Right hindlimb (tissue), 1 donor: ENCODE measurements at regions not wholly inside any gene's neighbourhood (a gene's known extent, or its start where the extent isn't known, plus 50 kb on each side); places are given as distances from the start of the nearest gene placed in this dataset.

Source experiments
- DNase-seq: peaks from one replicate; pipeline ENCODE4 v3.0.0-alpha.2; 2018

DNA sequence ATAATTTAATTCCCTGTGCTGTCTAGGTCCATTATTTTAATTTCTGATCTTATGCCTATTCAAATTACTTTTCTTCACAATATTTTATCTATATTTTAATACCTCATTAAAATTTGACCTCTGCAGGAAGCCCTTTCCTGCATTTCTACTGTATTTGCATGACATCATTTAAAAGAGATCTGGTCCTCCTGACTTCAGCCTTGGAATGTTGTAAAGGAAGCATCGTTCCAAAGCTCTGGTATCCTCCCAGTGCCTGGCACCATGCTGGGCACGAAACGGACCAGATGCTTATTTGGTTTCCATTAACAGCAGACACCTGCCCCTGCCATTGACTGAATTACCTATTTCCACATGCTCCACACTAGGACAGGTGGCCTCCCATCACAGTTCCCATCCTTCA, 247.5 kb downstream of the KLF6 start:
- DNase-seq = no peak

DNA sequence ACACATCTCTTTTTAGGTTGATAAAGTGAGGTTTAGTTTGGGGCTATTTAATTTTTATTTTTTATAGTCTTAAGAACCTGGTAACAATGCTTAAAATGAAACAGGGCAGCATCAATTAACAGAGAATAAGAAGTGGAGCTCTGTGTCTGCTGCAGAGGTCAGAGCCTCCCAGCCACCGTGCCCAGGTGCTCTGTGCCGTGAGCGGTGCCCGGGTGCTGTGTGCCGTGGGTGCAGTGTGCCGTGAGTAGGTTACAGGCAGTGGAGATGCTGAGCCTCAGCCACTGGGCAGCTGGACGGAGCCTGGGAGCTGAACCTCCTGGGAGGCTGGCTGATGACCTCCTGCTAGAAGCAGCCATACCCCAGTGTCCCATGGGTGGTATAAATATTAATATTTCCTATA, 250.0 kb downstream of the KLF6 start:
- no peak for DNase-seq

DNA sequence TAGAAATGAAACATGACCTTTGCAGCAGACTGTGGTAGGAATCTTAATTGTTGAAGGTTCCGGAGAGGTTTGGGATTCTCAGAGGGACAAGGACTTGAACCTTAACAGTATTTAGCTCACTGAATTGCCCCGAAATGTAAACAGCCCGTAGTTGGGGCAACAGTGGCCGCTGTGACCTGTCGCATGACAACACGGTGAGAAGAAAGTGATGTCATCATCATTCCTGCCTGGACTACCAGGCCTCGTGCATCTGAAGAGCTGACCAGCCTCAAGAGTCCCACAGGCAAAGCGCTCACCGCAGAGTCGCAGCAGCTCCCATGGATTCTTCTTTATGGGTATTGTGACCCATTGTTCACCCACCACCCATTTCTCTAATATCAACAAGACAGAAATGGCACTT, 250.6 kb downstream of the KLF6 start:
- no peak for DNase-seq

GRCh38 chr10:3533296-3533695, 251.7 kb downstream of the KLF6 start:
- DNase-seq = no peak

- no peak for DNase-seq
Observed at GRCh38 chr10:3532644-3533043, 252.4 kb downstream of the KLF6 start.

DNA sequence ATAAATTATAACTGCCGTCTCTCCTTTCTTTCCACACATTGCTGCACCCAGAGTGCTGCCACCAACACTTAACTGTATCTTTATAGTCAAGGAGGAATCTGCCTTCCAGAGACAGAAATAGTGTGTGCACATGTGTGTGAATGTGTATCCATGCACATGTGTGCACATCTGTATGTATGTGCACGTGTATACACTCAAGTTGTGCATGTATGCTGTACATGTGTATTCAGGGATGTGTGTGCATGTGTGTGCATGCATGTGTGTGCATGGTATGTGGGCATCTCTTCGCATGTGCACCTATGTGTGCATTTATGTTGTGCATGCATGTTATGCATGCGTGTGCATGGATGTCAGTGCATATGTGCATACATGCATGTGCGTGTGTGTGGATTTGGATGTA, 253.3 kb downstream of the KLF6 start:
- DNase-seq = no peak

- no peak for DNase-seq
Observed at GRCh38 chr10:3530783-3531645, 254.0 kb downstream of the KLF6 start.

DNA sequence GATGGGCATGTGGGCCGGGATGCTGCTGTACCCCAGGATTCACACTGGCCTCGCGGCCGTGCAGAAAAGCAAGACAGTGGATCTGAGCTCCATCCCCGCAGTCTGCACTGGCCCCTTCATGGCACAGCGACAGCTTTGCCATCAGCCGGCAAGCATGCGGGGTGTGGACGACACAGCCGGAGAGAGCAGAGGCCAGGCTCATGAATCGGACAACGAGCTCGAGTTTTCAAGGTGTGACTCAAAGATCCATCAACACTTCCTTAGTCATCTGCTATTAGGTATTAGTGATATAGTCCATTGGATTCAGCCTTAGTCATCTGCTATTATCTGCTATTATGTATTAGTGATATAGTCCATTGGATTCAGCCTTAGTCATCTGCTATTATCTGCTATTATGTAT, 254.7 kb downstream of the KLF6 start:
- no peak for DNase-seq

- DNase-seq = no peak
Observed at GRCh38 chr10:3529691-3530090, 255.3 kb downstream of the KLF6 start.

DNA sequence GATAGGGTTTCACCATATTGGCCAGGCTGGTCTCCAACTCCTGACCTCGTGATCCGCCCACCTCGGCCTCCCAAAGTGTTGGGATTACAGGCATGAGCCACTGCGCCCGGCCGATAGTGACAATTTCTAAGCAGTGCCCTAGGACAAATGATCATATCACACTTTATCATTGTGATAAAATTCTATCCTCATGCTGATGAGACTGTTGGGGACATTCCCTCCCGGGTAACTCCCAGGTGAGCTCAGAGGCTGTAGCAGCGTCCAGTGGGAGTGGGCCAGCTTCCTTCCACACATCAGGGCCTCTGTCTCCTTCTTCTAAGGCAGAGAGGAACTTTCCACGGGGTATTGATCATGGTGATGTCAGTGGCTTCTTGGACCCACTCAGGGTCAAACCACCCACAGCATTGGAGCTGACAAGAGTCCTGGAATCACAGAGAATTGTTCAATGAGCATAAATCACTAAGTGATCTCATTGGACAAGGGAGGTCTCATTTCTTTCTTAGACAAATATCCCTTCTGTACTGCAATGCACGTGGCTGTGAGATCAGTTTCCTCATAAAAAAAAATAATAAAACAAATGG, 256.1 kb downstream of the KLF6 start:
- DNase-seq = no peak

GRCh38 chr10:3528271-3528670, 256.7 kb downstream of the KLF6 start:
- no peak for DNase-seq

- no peak for DNase-seq
Observed at GRCh38 chr10:3527869-3528268, 257.1 kb downstream of the KLF6 start.

DNA sequence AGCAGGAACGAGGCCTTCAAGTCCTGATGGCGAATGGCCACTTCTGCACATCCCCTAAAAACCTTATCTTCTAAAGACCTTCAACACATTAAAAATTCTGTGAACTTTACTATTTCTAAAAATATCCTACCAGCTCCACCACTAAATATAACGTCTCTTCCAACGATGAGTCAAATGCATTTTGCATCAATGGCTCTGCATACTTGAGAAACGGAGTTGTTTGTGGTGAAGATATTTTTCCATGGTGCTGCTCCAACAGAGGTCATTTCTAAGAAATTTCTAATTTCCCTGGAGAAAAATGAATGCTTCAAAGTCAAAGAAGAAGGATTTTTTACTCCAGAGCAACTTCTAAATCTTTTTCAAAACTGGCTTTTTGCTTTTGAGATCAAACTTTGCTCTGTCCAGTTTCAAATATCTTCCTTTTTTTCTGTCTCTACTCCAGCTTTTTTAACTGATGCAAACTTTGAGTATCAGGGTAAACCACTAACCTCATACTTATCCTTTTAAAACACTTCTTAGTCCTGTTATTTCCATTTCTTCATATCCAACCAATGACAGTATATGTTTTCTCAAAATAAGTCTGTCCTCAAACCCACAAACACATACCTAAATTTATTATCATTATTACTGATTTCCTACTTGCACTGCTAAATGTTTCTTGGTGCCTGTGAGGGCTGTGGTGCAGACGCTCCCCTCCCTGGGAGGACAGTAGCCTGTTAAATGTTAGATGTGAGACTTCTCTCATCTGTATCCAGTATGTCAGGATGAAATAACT, 258.1 kb downstream of the KLF6 start:
- no peak for DNase-seq

- DNase-seq = no peak
Observed at GRCh38 chr10:3525832-3526449, 259.1 kb downstream of the KLF6 start.

- DNase-seq = no peak
Observed at GRCh38 chr10:3524086-3524960, 260.7 kb downstream of the KLF6 start.

DNA sequence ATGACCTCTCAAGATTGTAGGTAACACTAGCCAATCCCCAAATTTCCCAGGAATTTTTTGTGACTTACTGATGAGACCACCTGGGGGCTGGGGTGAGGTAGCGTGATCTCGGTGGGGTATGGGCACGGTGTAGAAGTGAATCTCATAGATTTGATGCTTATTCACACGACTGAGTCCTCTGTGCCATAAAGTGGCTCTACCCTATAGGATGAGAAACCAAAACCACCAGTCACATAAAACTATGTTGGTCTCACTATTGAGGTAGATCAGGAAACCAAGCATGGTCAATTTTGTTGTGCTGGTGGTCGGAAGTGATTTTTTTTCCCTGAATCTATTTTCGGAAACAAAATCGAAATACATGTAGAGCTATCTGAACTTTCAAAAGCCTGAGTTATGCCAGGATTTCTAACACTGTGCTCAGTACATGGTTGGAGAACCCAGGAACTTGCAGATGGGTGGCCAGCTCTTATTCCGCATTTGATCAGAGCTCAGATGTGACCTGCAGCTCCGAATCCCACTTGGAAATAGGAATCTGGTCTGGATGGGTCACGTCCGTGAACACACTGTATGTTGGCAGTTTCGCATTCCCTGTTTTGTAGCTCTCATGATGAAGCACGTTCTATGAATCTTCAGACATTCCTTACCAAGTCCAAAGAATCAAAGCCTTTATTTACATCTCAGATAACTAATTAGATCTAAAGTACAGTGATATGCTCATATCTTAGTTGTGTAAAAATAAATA, 261.5 kb downstream of the KLF6 start:
- no peak for DNase-seq

DNA sequence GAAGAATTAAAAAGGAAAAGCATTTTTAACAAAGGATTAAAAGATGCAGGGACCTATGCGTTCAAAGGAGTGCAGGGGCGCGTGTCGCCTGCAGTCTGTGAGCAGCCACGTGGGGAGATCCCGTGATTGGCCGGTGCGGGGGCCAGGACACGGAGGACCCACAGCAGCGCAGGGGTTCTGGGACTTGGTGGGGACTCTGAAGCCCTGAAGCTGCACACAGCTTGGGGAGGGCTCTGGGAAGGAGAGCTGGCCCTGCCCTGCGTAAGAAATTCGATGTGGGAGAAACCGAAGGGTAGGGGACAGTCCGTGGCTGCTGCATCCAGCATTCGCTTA, 268.1 kb downstream of the KLF6 start:
- no peak for DNase-seq

- no peak for DNase-seq
Observed at GRCh38 chr10:3516234-3516922, 268.6 kb downstream of the KLF6 start.

- DNase-seq = no peak
Observed at GRCh38 chr10:3514691-3515090, 270.3 kb downstream of the KLF6 start.

DNA sequence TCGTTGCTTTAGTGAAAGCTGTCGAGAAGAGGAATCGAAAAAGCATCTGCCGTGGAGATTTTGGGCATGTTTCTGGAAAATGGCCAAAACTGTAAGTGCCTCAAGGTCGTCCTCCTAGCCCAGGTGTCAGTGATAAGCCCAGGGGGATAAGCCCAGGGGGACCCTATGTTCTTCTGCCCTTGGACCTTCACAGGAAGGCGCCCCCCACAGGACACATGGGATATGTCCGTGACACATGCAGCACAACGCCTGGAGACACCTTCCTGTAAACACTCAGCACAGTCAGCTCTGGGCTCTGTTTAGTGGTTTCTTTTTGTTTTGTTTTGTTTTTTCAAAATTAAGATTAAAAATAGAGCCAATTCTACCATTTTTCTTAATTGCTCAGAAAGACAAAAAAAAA, 272.7 kb downstream of the KLF6 start:
- no peak for DNase-seq

- no peak for DNase-seq
Observed at GRCh38 chr10:3511483-3511882, 273.5 kb downstream of the KLF6 start.
